GM18511 (cell line): ENCODE measurements at regions not wholly inside any gene's neighbourhood (a gene's known extent, or its start where the extent isn't known, plus 50 kb on each side); places are given as distances from the start of the nearest gene placed in this dataset.

Source experiments
- ATAC-seq: cut with Tn5 transposase; IDR thresholded peaks from one replicate; pipeline ENCODE4 v1.9.1; 2021; ENCODE audit warnings: mild to moderate bottlenecking, moderate library complexity; ENCODE audit not compliant: unreplicated experiment

- no peak for ATAC-seq
Observed at GRCh38 chr1:218809625-218810024, 364.1 kb upstream of the LYPLAL1 start.

- ATAC-seq, result no peak
Observed at GRCh38 chr1:218810306-218810705, 363.4 kb upstream of the LYPLAL1 start.

GRCh38 chr1:218811497-218811896 lies 362.2 kb upstream of the LYPLAL1 start:
- no peak for ATAC-seq

- ATAC-seq, result no peak
Observed at GRCh38 chr1:218812360-218812759, 361.3 kb upstream of the LYPLAL1 start.

- no peak for ATAC-seq
Observed at GRCh38 chr1:218813237-218813636, 360.4 kb upstream of the LYPLAL1 start.

GRCh38 chr1:218815076-218815475 lies 358.6 kb upstream of the LYPLAL1 start:
- ATAC-seq, result no peak

GRCh38 chr1:218817071-218817470 lies 356.6 kb upstream of the LYPLAL1 start:
- ATAC-seq, result no peak

- no peak for ATAC-seq
Observed at GRCh38 chr1:218817691-218818465, 355.8 kb upstream of the LYPLAL1 start.

GRCh38 chr1:218823291-218823900 lies 350.3 kb upstream of the LYPLAL1 start:
- peak; percentile 87 for ATAC-seq

- ATAC-seq, result no peak
Observed at GRCh38 chr1:218827486-218827885, 346.2 kb upstream of the LYPLAL1 start.

GRCh38 chr1:218828125-218828650 lies 345.5 kb upstream of the LYPLAL1 start:
- no peak for ATAC-seq

- no peak for ATAC-seq
Observed at GRCh38 chr1:218829097-218829496, 344.6 kb upstream of the LYPLAL1 start.

- no peak for ATAC-seq
Observed at GRCh38 chr1:218835609-218836008, 338.1 kb upstream of the LYPLAL1 start.

GRCh38 chr1:218836264-218836663 lies 337.4 kb upstream of the LYPLAL1 start:
- ATAC-seq, result no peak

GRCh38 chr1:218837051-218837450 lies 336.6 kb upstream of the LYPLAL1 start:
- ATAC-seq, result no peak

GRCh38 chr1:218845589-218845988 lies 328.1 kb upstream of the LYPLAL1 start:
- ATAC-seq, result no peak

GRCh38 chr1:218846181-218846580 lies 327.5 kb upstream of the LYPLAL1 start:
- ATAC-seq, result no peak

GRCh38 chr1:218847089-218847768 lies 326.4 kb upstream of the LYPLAL1 start:
- ATAC-seq, result no peak

GRCh38 chr1:218848009-218848408 lies 325.7 kb upstream of the LYPLAL1 start:
- ATAC-seq, result no peak

- ATAC-seq, result no peak
Observed at GRCh38 chr1:218850367-218850766, 323.3 kb upstream of the LYPLAL1 start.

- no peak for ATAC-seq
Observed at GRCh38 chr1:218851586-218851985, 322.1 kb upstream of the LYPLAL1 start.

GRCh38 chr1:218852527-218852926 lies 321.2 kb upstream of the LYPLAL1 start:
- no peak for ATAC-seq
